ENCODE measurements at regions not wholly inside any gene's neighbourhood (a gene's known extent, or its start where the extent isn't known, plus 50 kb on each side); places are given as distances from the start of the nearest gene placed in this dataset.
"Not testable (repeated sequence)": the region's sequence is repeated elsewhere in the genome, so short reads cannot be mapped to it uniquely, and the experiment has no call there.

DNA sequence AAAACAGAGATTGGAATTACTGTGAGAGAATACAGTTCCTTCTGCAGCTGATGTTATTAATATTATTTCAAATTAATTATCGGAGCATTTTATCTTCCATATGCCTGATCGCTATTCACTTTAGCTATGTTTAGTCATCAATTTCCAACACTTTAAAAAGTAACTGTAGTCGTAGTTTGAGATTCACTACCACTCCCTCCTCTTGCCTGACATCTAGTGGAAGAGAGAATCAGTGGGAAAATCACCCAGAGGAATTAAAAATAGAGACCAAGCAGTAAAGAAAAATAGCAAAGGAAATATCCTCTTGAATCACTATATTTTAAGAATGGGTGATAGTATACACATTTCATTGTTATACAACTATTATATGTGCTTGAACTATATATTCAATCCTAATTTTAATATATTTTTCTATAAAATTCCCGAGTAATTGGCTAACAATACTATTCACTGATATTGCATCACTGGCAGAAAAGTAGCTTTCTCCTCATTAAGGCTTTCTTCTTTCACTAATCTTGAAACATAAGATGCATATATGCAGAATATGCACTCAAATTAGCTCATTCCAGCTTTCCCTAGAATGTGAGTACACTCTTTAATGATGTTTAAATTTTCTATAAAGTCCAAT lies 708.7 kb downstream of the CDH9 start:
- no peak overlapping the region for H3K4me3 ChIP-seq
- DNase-seq (ENCODE audit: low spot score) = no peak
- no peak overlapping the region for H3K27ac ChIP-seq
- H3K9me3 ChIP-seq = no peaks in the 10 kb centered on the region
- H3K4me1 ChIP-seq (replicated peaks) = no peaks in the 10 kb centered on the region
- TF ChIP-seq, protein P1, sequence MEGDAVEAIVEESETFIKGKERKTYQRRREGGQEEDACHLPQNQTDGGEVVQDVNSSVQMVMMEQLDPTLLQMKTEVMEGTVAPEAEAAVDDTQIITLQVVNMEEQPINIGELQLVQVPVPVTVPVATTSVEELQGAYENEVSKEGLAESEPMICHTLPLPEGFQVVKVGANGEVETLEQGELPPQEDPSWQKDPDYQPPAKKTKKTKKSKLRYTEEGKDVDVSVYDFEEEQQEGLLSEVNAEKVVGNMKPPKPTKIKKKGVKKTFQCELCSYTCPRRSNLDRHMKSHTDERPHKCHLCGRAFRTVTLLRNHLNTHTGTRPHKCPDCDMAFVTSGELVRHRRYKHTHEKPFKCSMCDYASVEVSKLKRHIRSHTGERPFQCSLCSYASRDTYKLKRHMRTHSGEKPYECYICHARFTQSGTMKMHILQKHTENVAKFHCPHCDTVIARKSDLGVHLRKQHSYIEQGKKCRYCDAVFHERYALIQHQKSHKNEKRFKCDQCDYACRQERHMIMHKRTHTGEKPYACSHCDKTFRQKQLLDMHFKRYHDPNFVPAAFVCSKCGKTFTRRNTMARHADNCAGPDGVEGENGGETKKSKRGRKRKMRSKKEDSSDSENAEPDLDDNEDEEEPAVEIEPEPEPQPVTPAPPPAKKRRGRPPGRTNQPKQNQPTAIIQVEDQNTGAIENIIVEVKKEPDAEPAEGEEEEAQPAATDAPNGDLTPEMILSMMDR (IDR thresholded peaks at IDR 0.05) = peak in 3 of 4 experiments; percentile 9 to 18 (median 12)
- no peak for TF ChIP-seq POLR2AphosphoS5 (IDR thresholded peaks at IDR 0.05)
- no peaks in the 10 kb centered on the region for H3K36me3 ChIP-seq
- 20% methylated on average over 4 of the region's 4 CpGs for WGBS
- intact Hi-C loops (cut with DNase I) = no loop called here
- no peaks in the 10 kb centered on the region for H3K27me3 ChIP-seq (replicated peaks; ENCODE audit: insufficient read depth)

DNA sequence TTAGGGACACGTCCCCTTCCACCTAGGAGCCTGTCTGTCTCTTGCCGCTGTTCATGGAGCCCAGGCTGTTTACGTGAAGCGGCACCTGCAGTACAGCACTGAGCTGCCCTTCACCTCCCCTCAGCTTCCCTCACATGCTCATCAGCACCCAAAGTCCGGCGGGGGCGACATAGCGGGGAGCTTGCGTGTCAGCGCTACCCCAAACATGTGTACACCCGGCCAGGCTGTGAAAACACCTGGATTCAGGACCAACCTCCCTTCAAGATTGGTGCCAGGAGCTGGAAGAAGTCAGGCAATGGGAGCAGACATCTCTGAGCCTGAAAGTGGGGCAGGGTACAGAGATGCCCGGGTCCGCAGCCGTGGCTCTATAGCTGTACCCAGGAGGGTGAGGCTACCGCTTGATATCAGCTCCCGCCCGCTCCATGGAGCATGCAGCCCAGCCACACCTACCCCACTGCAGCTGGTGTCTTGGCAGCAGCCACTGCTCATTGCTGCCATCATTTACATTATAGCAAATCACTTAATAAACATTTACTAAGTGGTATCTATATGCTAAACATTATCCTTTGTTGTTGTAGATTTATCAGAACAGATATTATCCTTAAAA lies 712.1 kb downstream of the CDH9 start:
- H3K36me3 ChIP-seq = no peaks in the 10 kb centered on the region
- 97% methylated on average over 17 of the region's 17 CpGs for WGBS
- no peaks in the 10 kb centered on the region for H3K9me3 ChIP-seq
- H3K4me1 ChIP-seq (replicated peaks) = no peaks in the 10 kb centered on the region
- H3K4me3 ChIP-seq = no peak overlapping the region
- no peak overlapping the region for H3K27ac ChIP-seq
- no peak for DNase-seq (ENCODE audit: low spot score)
- intact Hi-C loops (cut with DNase I) = no loop called here
- TF ChIP-seq, protein P1 (IDR thresholded peaks at IDR 0.05) = no peak
- no peak for TF ChIP-seq POLR2AphosphoS5 (IDR thresholded peaks at IDR 0.05)
- no peak for TF ChIP-seq POLR2A (IDR thresholded peaks at IDR 0.05)
- H3K27me3 ChIP-seq (replicated peaks; ENCODE audit: insufficient read depth) = no peaks in the 10 kb centered on the region

DNA sequence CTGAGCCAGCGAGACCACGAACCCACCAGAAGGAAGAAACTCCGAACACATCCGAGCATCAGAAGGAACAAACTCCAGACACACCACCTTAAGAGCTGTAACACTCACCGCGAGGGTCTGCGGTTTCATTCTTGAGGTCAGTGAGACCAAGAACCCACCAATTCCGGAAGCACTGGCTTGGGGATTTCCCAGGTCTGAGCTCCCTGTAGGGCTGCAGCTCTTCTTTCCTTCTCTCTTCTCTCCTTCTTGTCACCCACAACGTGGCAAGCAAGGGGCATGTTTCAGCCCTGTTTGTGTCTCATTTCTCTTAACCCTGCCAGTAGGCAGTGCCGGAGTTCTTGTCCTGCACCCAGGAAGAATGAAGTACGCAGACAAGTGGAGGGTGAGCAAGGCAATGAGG lies 713.0 kb downstream of the CDH9 start:
- H3K9me3 ChIP-seq; H3K4me1 ChIP-seq (replicated peaks); H3K27me3 ChIP-seq (replicated peaks; ENCODE audit: insufficient read depth); H3K4me3 ChIP-seq; H3K36me3 ChIP-seq; H3K27ac ChIP-seq; DNase-seq (ENCODE audit: low spot score); intact Hi-C loops (cut with DNase I): not testable (repeated sequence)
- 91% methylated on average over 11 of the region's 11 CpGs for WGBS

DNA sequence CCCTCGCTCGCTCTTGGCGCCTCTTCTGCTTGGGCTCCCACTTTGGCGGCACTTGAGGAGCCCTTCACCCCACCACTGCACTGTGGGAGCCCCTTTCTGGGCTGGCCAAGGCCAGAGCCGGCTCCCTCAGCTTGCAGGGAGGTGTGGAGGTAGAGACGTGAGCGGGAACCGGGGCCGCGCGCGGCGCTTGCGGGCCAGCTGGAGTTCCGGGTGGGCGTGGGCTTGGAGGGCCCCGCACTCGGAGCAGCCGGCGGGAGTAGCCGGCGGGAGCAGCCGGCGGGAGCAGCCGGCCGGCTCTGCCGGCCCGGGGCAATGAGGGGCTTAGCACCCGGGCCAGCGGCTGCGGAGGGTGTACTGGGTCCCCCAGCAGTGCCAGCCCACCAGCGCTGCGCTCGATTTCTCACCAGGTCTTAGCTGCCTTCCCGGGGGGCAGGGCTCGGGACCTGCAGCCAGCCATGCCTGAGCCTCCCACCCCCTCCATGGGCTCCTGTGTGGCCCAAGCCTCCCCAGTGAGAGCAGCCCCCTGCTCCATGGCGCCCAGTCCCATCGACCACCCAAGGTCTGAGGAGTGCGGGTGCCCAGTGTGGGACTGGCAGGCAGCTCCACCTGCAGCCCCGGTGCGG lies 714.0 kb downstream of the CDH9 start:
- H3K36me3 ChIP-seq; intact Hi-C loops (cut with DNase I); H3K9me3 ChIP-seq; DNase-seq (ENCODE audit: low spot score); H3K4me1 ChIP-seq (replicated peaks); H3K27me3 ChIP-seq (replicated peaks; ENCODE audit: insufficient read depth); H3K4me3 ChIP-seq; H3K27ac ChIP-seq: not testable (repeated sequence)
- WGBS = 93% methylated on average over 31 of the region's 41 CpGs

DNA sequence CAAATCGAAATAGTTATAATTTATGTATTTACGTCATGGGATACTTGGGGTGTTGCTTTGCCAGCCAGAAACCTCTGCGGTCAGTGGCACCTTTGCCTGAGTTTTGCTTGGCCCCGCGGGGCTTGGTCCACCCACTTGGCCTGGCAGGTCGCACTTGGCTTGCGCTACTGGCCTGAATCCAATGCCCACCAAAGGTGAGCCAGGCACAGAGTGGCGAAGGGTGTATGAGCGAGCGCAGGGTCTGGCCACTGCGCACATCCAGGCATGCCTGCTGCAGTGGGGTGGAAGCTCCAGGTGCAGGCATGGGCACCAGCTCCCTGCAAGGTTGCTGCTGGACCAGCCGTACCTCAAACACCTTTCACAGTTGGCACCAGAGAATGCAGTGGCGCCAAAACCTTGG lies 714.6 kb downstream of the CDH9 start:
- no peak for DNase-seq (ENCODE audit: low spot score)
- no peaks in the 10 kb centered on the region for H3K9me3 ChIP-seq
- 93% methylated on average over 13 of the region's 13 CpGs for WGBS
- no peaks in the 10 kb centered on the region for H3K36me3 ChIP-seq
- TF ChIP-seq POLR2A (IDR thresholded peaks at IDR 0.05) (no peak), POLR2AphosphoS5 (IDR thresholded peaks at IDR 0.05) (no peak)
- TF ChIP-seq, protein P1 (IDR thresholded peaks at IDR 0.05) = no peak
- intact Hi-C loops (cut with DNase I) = no loop called here
- H3K27ac ChIP-seq = no peak overlapping the region
- H3K27me3 ChIP-seq (replicated peaks; ENCODE audit: insufficient read depth) = no peaks in the 10 kb centered on the region
- H3K4me3 ChIP-seq = no peak overlapping the region
- no peaks in the 10 kb centered on the region for H3K4me1 ChIP-seq (replicated peaks)

DNA sequence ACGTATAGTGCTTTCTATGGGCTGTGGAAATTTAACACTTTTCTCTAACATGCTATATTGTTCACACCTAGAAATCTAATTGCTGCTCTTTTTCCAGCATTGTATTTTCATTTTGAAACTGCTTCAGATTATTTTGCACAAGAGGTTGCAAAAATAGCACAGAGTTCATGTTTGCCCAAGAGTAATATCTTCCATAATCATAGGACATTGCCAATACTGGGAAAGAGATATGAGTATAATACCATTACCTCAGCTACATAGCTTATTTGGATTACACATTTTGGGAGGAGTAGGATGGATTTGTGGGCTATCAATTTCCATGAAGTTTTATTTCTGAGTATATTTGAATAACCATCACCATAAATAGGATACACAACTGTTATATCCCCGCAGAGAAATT lies 717.1 kb downstream of the CDH9 start:
- H3K36me3 ChIP-seq = no peaks in the 10 kb centered on the region
- no peak for DNase-seq (ENCODE audit: low spot score)
- no peaks in the 10 kb centered on the region for H3K4me1 ChIP-seq (replicated peaks)
- intact Hi-C loops (cut with DNase I) = no loop called here
- H3K27me3 ChIP-seq (replicated peaks; ENCODE audit: insufficient read depth) = no peaks in the 10 kb centered on the region
- no peak for TF ChIP-seq POLR2A (IDR thresholded peaks at IDR 0.05)
- TF ChIP-seq POLR2AphosphoS5 (IDR thresholded peaks at IDR 0.05) = no peak
- TF ChIP-seq, protein P1 (IDR thresholded peaks at IDR 0.05) = no peak
- H3K9me3 ChIP-seq = no peaks in the 10 kb centered on the region
- no peak overlapping the region for H3K4me3 ChIP-seq
- WGBS = 69% methylated on average over 2 of the region's 2 CpGs
- H3K27ac ChIP-seq = no peak overlapping the region

Data from prostate gland (tissue), 2 donors.